Activated CD4-positive, alpha-beta T cell treated with anti-CD3 and anti-CD28 coated beads for 36 hours (primary cell): ENCODE measurements at regions not wholly inside any gene's neighbourhood (a gene's known extent, or its start where the extent isn't known, plus 50 kb on each side); places are given as distances from the start of the nearest gene placed in this dataset.

Source experiments
- ATAC-seq: fragments of 200-7000 bp; cut with Tn5 transposase; one replicate; pipeline ENCODE4 v1.10.0; 2021; ENCODE audit warnings: mild to moderate bottlenecking, moderate library complexity
- CTCF ChIA-PET: fragments of 350-600 bp; sonication (Branson Sonifier 250); formaldehyde crosslinking; loops from one replicate; lab custom pipeline; 2021; ENCODE audit warnings: antibody characterized with exemption; lab: Charles Lee
- POLR2A ChIA-PET: fragments of 350-600 bp; sonication (Branson Sonifier 250); formaldehyde crosslinking; loops from one replicate; lab custom pipeline; 2021; ENCODE audit warnings: antibody characterized with exemption, inconsistent platforms; lab: Charles Lee
- DNase-seq: peaks from one replicate; pipeline ENCODE4 v3.0.0-alpha.2; 2020
- H3K27ac Mint-ChIP-seq: one replicate; pipeline ENCODE4 v1.8.0; 2021; ENCODE audit warnings: mixed read lengths
- H3K27me3 Mint-ChIP-seq: one replicate; pipeline ENCODE4 v1.8.0; 2021; ENCODE audit warnings: mixed read lengths
- H3K36me3 Mint-ChIP-seq: one replicate; pipeline ENCODE4 v1.8.0; 2021; ENCODE audit warnings: low read depth, mixed read lengths
- H3K4me1 Mint-ChIP-seq: one replicate; pipeline ENCODE4 v1.8.0; 2021; ENCODE audit warnings: mixed read lengths
- H3K4me3 Mint-ChIP-seq: one replicate; pipeline ENCODE4 v1.8.0; 2021; ENCODE audit warnings: mild to moderate bottlenecking, moderate library complexity, mixed read lengths
- H3K9me3 Mint-ChIP-seq: one replicate; pipeline ENCODE4 v1.8.0; 2021; ENCODE audit warnings: low read depth, mixed read lengths
- intact Hi-C, 2 experiments: fragments of 100-400 bp; cut with DNase I in 1 of 2; cut with micrococcal nuclease in 1 of 2; formaldehyde crosslinking; loops; one replicate each; pipeline versions ENCODE4 v1.14.2 to v1.15.1; 2022 to 2024; cut with DNase I, micrococcal nuclease

DNA sequence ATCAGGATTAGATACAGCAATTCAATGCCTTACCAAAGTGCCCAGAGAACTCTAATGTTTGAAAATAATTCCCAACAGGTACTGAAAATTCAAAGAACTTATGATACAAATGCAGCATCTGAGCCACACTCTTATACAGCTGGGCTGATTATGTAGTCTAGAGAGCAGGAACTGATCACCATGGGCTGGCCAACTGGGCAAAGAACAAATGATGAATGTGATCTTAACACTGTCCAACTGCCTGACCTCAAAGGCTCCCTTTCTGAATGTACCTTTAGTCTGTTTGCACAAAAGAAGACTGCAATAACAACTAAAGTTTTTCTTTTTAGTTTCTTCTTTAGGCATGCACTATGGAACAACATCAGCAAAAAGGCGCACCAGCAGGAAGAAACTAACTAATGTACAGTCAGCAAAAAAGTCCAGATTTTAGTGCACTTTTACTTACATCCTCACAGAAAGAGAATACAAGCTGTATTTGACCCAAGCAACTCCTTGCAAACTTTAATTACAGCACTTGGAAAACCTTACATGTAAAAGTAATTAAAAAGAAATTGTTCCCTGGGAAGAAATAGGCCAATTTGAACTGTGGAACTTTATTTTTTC lies 1095.1 kb downstream of the IGSF11 start:
- no peak overlapping the region for H3K27ac Mint-ChIP-seq
- ChIA-PET CTCF (no interaction called here), POLR2A (no interaction called here)
- H3K4me3 Mint-ChIP-seq, result no peak overlapping the region
- no peak for DNase-seq
- intact Hi-C loops, result no loop called here
- no peak for ATAC-seq
- H3K4me1 Mint-ChIP-seq, result no peaks in the 10 kb centered on the region
- no peaks in the 10 kb centered on the region for H3K27me3 Mint-ChIP-seq
- no peaks in the 10 kb centered on the region for H3K36me3 Mint-ChIP-seq
- H3K9me3 Mint-ChIP-seq, result peaks cover 4% of the 10 kb centered on the region

- Mint-ChIP-seq H3K4me1 (no peaks in the 10 kb centered on the region), H3K36me3 (no peaks in the 10 kb centered on the region), H3K4me3 (no peak overlapping the region), H3K9me3 (peaks cover 4% of the 10 kb centered on the region), H3K27ac (no peak overlapping the region), H3K27me3 (no peaks in the 10 kb centered on the region)
- intact Hi-C loops, result no loop called here
- DNase-seq (no peak), ATAC-seq (no peak)
- ChIA-PET CTCF (interaction anchor here (0.6 kb wide), 1 partner anchor 15 kb away, joined by 3 read pairs; no protein-coding TSS in a partner anchor), POLR2A (no interaction called here)
Observed at GRCh38 chr3:117941015-117941414, 1093.6 kb downstream of the IGSF11 start.

- DNase-seq (no peak), ATAC-seq (no peak)
- no peak overlapping the region for H3K27ac Mint-ChIP-seq
- intact Hi-C loops, result no loop called here
- H3K9me3 Mint-ChIP-seq, result peaks cover 4% of the 10 kb centered on the region
- no peaks in the 10 kb centered on the region for H3K36me3 Mint-ChIP-seq
- no peak overlapping the region for H3K4me3 Mint-ChIP-seq
- ChIA-PET POLR2A (no interaction called here), CTCF (no interaction called here)
- H3K4me1 Mint-ChIP-seq, result no peaks in the 10 kb centered on the region
- no peaks in the 10 kb centered on the region for H3K27me3 Mint-ChIP-seq
Observed at GRCh38 chr3:117941756-117942155, 1092.9 kb downstream of the IGSF11 start.

GRCh38 chr3:117954131-117954530 lies 1080.5 kb downstream of the IGSF11 start:
- H3K36me3 Mint-ChIP-seq, result no peaks in the 10 kb centered on the region
- ATAC-seq (no peak), DNase-seq (no peak)
- ChIA-PET CTCF (no interaction called here), POLR2A (no interaction called here)
- peaks cover 3% of the 10 kb centered on the region for H3K9me3 Mint-ChIP-seq
- no peaks in the 10 kb centered on the region for H3K4me1 Mint-ChIP-seq
- H3K27ac Mint-ChIP-seq, result no peak overlapping the region
- no peaks in the 10 kb centered on the region for H3K27me3 Mint-ChIP-seq
- no peak overlapping the region for H3K4me3 Mint-ChIP-seq
- intact Hi-C loops, result no loop called here

GRCh38 chr3:117955196-117955595 lies 1079.5 kb downstream of the IGSF11 start:
- intact Hi-C loops, result no loop called here
- Mint-ChIP-seq H3K4me3 (no peak overlapping the region), H3K4me1 (no peaks in the 10 kb centered on the region), H3K27me3 (no peaks in the 10 kb centered on the region), H3K36me3 (no peaks in the 10 kb centered on the region), H3K27ac (no peak overlapping the region), H3K9me3 (peaks cover 3% of the 10 kb centered on the region)
- no peak for ATAC-seq
- DNase-seq, result no peak
- POLR2A ChIA-PET, result no interaction called here
- CTCF ChIA-PET, result interaction anchor here (0.7 kb wide), 1 partner anchor 14 kb away, joined by 3 read pairs; no protein-coding TSS in a partner anchor

DNA sequence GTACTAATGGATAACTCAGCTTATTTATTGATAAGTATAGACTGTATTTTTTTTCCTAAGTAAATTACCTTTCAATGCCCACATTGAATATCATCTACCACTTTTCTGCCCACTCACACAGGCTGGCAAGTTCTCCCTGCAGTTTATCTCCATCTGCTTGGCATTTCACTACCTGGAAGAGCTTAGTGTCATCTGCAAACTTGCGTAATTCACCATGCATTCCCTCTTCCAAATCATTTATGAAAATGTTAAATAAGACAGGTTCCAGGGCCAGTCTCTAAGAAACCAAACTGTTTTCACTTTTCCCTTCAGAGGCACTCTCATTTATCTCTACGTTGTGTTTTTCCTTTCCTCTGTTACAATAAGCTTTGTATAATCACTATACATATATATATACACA lies 1076.6 kb downstream of the IGSF11 start:
- intact Hi-C loops, result no loop called here
- no peak for DNase-seq
- POLR2A ChIA-PET, result no interaction called here
- H3K9me3 Mint-ChIP-seq, result peaks cover 3% of the 10 kb centered on the region
- H3K27ac Mint-ChIP-seq, result no peak overlapping the region
- H3K4me1 Mint-ChIP-seq, result no peaks in the 10 kb centered on the region
- no peaks in the 10 kb centered on the region for H3K27me3 Mint-ChIP-seq
- no peak overlapping the region for H3K4me3 Mint-ChIP-seq
- no peak for ATAC-seq
- CTCF ChIA-PET, result no interaction called here
- H3K36me3 Mint-ChIP-seq, result no peaks in the 10 kb centered on the region

DNA sequence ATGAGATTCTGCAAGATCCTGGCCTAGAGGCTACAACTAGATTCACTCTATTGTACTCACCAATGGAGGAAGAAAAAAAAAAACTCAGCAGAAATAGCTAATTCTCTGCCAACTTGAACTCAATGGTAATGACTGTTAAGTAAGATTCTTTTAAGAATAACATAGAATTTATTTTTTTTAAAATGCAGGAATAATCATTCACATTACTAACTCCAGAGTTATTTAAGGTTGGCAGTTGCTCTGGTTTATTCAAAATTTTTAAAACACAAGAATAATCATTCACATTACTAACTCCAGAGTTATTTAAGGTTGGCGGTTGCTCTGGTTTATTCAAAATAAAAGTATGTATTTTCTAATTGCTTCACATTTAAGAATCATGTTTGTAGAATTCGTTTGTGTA lies 1071.9 kb downstream of the IGSF11 start:
- no peaks in the 10 kb centered on the region for H3K4me1 Mint-ChIP-seq
- ChIA-PET POLR2A (no interaction called here), CTCF (no interaction called here)
- H3K4me3 Mint-ChIP-seq, result no peak overlapping the region
- H3K27me3 Mint-ChIP-seq, result no peaks in the 10 kb centered on the region
- intact Hi-C loops, result no loop called here
- ATAC-seq (no peak), DNase-seq (no peak)
- no peak overlapping the region for H3K27ac Mint-ChIP-seq
- H3K9me3 Mint-ChIP-seq, result no peaks in the 10 kb centered on the region
- no peaks in the 10 kb centered on the region for H3K36me3 Mint-ChIP-seq

- no peaks in the 10 kb centered on the region for H3K4me1 Mint-ChIP-seq
- ATAC-seq, result no peak
- H3K36me3 Mint-ChIP-seq, result no peaks in the 10 kb centered on the region
- H3K27me3 Mint-ChIP-seq, result no peaks in the 10 kb centered on the region
- POLR2A ChIA-PET, result no interaction called here
- no peak for DNase-seq
- CTCF ChIA-PET, result no interaction called here
- no peak overlapping the region for H3K27ac Mint-ChIP-seq
- H3K9me3 Mint-ChIP-seq, result no peaks in the 10 kb centered on the region
- intact Hi-C loops, result no loop called here
- H3K4me3 Mint-ChIP-seq, result no peak overlapping the region
Observed at GRCh38 chr3:117963858-117964257, 1070.8 kb downstream of the IGSF11 start.

DNA sequence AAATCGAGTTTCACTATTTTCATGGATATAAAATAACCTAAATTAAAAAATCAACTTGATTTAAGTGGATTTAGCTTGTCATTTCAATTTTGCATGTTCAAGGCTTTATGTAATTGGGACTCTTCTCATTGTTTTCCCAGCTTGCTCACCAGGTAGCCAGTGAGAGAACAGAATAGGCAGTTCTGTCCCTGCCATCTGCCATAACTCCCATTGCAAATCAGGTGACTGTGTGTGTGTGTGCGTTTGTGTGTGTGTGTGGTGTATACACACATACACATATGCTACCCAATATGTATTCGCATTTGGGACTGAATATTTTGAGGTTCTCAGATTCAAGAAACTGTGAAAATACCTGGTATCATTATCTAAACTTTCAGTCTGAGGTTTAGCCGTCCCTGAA lies 1069.8 kb downstream of the IGSF11 start:
- H3K9me3 Mint-ChIP-seq, result no peaks in the 10 kb centered on the region
- H3K4me3 Mint-ChIP-seq, result no peak overlapping the region
- intact Hi-C loops, result no loop called here
- DNase-seq (no peak), ATAC-seq (no peak)
- H3K27ac Mint-ChIP-seq, result no peak overlapping the region
- POLR2A ChIA-PET, result no interaction called here
- H3K36me3 Mint-ChIP-seq, result no peaks in the 10 kb centered on the region
- CTCF ChIA-PET, result no interaction called here
- no peaks in the 10 kb centered on the region for H3K4me1 Mint-ChIP-seq
- no peaks in the 10 kb centered on the region for H3K27me3 Mint-ChIP-seq

DNA sequence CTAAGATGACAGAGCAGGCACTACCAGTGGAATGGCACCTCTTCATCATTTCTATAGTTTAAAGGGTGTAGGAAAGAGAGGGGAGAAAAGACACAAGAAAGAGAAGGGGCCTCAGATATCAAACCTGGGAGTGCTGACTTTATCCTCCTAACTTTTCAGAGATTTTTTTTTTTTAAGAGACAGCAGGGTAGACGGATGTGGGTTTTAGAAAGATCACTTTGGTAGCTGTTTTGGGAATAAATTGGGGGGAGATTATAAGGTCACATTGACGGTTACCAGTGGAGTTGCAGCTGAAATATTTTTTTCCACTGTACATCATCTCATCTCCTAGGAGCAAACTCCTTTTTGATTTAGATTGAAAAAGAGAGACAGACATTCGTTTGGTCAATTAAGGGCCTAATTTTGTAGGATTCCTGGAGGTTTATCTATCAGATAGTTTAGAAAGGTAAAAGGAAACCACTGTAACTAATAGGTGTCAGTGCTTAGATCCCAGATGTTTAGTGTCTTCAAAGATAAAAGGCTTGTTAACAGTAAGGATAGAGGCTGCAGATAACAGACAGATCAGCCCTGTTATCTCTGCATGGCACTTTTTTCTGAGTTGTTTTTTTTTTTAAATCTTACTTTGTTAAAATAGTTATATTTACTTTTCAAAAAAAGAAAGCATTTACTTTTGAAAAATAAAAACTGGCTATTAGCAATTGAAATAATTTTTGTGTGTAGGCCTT lies 1057.0 kb downstream of the IGSF11 start:
- H3K9me3 Mint-ChIP-seq, result no peaks in the 10 kb centered on the region

DNA sequence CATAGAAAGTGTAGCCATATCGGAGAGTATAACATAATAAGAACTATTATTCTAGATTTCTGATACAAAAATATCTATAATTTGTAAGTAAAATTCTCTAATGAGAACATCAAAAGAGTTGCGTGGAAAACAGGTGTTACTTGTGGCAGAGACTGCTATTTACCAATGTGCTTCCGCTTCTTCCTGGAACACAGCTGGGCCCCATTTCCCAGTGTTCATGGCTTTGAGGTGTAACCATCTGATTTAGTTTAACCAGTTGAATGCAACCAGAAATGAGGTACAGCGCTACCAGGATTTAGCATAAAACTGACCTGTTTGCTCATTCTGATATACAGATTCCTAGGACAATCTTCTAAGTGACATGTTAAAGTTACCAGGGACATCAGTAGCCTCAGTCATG lies 1055.2 kb downstream of the IGSF11 start:
- no peaks in the 10 kb centered on the region for H3K27me3 Mint-ChIP-seq
- no peak overlapping the region for H3K4me3 Mint-ChIP-seq
- no peak overlapping the region for H3K27ac Mint-ChIP-seq
- intact Hi-C loops, result no loop called here
- ATAC-seq, result no peak
- no peaks in the 10 kb centered on the region for H3K36me3 Mint-ChIP-seq
- no peaks in the 10 kb centered on the region for H3K9me3 Mint-ChIP-seq
- no peaks in the 10 kb centered on the region for H3K4me1 Mint-ChIP-seq
- DNase-seq, result no peak
- CTCF ChIA-PET, result interaction anchor here (1.5 kb wide), 1 partner anchor 18 kb away, joined by 5 read pairs; no protein-coding TSS in a partner anchor
- POLR2A ChIA-PET, result no interaction called here

More for the DNA sequence above, 1057.0 kb downstream of the IGSF11 start:
- CTCF ChIA-PET, result interaction anchor here (1.5 kb wide), 1 partner anchor 20 kb away, joined by 5 read pairs; no protein-coding TSS in a partner anchor
- POLR2A ChIA-PET, result no interaction called here
- H3K4me3 Mint-ChIP-seq, result no peak overlapping the region
- DNase-seq (no peak), ATAC-seq (no peak)
- H3K27ac Mint-ChIP-seq, result no peak overlapping the region
- no peaks in the 10 kb centered on the region for H3K4me1 Mint-ChIP-seq
- H3K36me3 Mint-ChIP-seq, result no peaks in the 10 kb centered on the region
- intact Hi-C loops, result no loop called here
- no peaks in the 10 kb centered on the region for H3K27me3 Mint-ChIP-seq

DNA sequence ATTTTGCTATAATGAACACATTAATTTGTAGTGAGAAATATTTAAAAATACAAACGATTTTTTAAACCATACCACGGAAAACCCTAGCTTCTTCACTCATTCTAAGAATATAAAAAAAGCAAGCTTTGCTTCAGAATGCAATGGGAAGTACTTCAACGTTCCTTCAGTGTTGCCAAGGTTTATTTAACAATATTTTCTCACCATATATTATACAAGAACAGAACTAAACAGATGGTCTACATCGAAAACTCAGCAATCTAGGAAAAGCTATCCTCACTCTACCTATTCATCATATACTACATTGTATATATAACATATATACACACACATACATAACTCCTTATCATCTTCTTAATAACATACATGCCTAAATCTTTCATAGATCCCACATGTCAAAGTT lies 1047.4 kb downstream of the IGSF11 start:
- ChIA-PET CTCF (no interaction called here), POLR2A (no interaction called here)
- intact Hi-C loops, result no loop called here
- Mint-ChIP-seq H3K4me1 (no peaks in the 10 kb centered on the region), H3K9me3 (no peaks in the 10 kb centered on the region), H3K4me3 (no peak overlapping the region), H3K27ac (no peak overlapping the region), H3K36me3 (no peaks in the 10 kb centered on the region), H3K27me3 (no peaks in the 10 kb centered on the region)
- ATAC-seq (no peak), DNase-seq (no peak)
